ENCODE measurements at regions not wholly inside any gene's neighbourhood (a gene's known extent, or its start where the extent isn't known, plus 50 kb on each side); places are given as distances from the start of the nearest gene placed in this dataset.

DNA sequence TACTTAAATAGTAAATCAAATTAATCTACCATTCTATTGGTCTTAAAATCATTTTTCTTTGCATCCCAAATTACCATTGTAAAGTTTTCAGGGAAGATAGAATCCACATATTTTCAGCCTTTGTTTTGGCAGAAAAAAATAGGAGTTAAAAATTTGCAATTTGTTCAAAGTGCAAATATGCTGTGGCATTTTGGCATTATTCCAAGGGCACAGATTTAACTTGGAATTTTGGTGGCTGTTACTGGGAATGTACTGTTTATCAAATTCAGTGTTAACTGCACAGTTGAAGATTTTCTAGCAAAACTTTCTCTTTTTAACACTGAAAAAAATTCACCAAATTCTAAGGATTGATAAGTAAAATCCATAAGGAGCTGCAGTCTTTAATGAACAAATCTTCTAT lies 151.0 kb upstream of the HDAC9 start:
- dilution Hi-C loops (cut with MboI; ENCODE audit: extremely low pct_ligation_motif_present, low sequenced_read_pairs) (no loop called here), intact Hi-C loops (cut with micrococcal nuclease) (loop anchor here (10.0 kb wide), 1 partner anchor 1040 kb away; no protein-coding TSS in a partner anchor)
- DNase-seq (ENCODE audit: low read depth, low spot score) (no peak), FAIRE-seq (no peak)
- POLR2A ChIA-PET, result no interaction called here
- H4K20me1 ChIP-seq (replicated peaks; ENCODE audit: control insufficient read depth, extremely low read depth, insufficient read depth, low read length), result no peaks in the 10 kb centered on the region
- H3K79me2 ChIP-seq (ENCODE audit: control insufficient read depth, insufficient read depth, low read length), result no peaks in the 10 kb centered on the region
- no peaks in the 10 kb centered on the region for H3K9me1 ChIP-seq (replicated peaks; ENCODE audit: control insufficient read depth, extremely low read depth, insufficient read depth, low read length)
- H2AFZ ChIP-seq (ENCODE audit: low read depth, low read length), result no peak overlapping the region
- H3K27me3 ChIP-seq (ENCODE audit: control insufficient read depth in 2 of 2, insufficient read depth in 2 of 2, low read length in 2 of 2), result no peaks in the 10 kb centered on the region
- no peaks in the 10 kb centered on the region for H3K36me3 ChIP-seq (ENCODE audit: control insufficient read depth in 2 of 2, extremely low read depth in 1 of 2, insufficient read depth in 2 of 2, low read length in 2 of 2)
- BruUV-seq (replicated peaks), result no TSS peak
- TF ChIP-seq POLR2AphosphoS5 (IDR thresholded peaks at IDR 0.05; ENCODE audit: insufficient read depth, low read depth, low read length) (no peak), EZH2 (IDR thresholded peaks at IDR 0.05; ENCODE audit: borderline replicate concordance, low read depth, low read length, severe bottlenecking) (no peak), GATA2 (IDR thresholded peaks at IDR 0.05; ENCODE audit: insufficient read depth, insufficient read length, low read depth, low read length) (no peak), FOS (IDR thresholded peaks at IDR 0.05; ENCODE audit: borderline replicate concordance, insufficient read depth, low read length) (no peak), MYC (IDR thresholded peaks at IDR 0.05; ENCODE audit: low read depth, low read length) (no peak), JUN (IDR thresholded peaks at IDR 0.05; ENCODE audit: borderline replicate concordance, insufficient read depth, insufficient read length, low read depth) (no peak), POLR2A (IDR thresholded peaks at IDR 0.05; ENCODE audit: low read depth, low read length) (no peak)
- TF ChIP-seq, protein P1, sequence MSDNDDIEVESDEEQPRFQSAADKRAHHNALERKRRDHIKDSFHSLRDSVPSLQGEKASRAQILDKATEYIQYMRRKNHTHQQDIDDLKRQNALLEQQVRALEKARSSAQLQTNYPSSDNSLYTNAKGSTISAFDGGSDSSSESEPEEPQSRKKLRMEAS (IDR thresholded peaks at IDR 0.05; ENCODE audit: insufficient read depth, insufficient read length), result no peak
- TF ChIP-seq, protein P2, sequence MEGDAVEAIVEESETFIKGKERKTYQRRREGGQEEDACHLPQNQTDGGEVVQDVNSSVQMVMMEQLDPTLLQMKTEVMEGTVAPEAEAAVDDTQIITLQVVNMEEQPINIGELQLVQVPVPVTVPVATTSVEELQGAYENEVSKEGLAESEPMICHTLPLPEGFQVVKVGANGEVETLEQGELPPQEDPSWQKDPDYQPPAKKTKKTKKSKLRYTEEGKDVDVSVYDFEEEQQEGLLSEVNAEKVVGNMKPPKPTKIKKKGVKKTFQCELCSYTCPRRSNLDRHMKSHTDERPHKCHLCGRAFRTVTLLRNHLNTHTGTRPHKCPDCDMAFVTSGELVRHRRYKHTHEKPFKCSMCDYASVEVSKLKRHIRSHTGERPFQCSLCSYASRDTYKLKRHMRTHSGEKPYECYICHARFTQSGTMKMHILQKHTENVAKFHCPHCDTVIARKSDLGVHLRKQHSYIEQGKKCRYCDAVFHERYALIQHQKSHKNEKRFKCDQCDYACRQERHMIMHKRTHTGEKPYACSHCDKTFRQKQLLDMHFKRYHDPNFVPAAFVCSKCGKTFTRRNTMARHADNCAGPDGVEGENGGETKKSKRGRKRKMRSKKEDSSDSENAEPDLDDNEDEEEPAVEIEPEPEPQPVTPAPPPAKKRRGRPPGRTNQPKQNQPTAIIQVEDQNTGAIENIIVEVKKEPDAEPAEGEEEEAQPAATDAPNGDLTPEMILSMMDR (IDR thresholded peaks at IDR 0.05; ENCODE audit: extremely low read depth in 1 of 2, insufficient read depth in 1 of 2, low read depth in 1 of 2, low read length in 2 of 2), result no peak
- H3K4me3 ChIP-seq (replicated peaks in 1 of 3; ENCODE audit: insufficient read depth in 1 of 3, low read depth in 1 of 3, low read length in 3 of 3), result no peak overlapping the region
- no peak overlapping the region for H3K9ac ChIP-seq (replicated peaks; ENCODE audit: extremely low read depth, insufficient read depth, low read length)
- H3K27ac ChIP-seq (ENCODE audit: insufficient read depth, low read depth, low read length), result no peak overlapping the region
- no peak overlapping the region for H3K4me2 ChIP-seq (ENCODE audit: insufficient read depth, low read length)
- no peaks in the 10 kb centered on the region for H3K9me3 ChIP-seq (replicated peaks; ENCODE audit: control insufficient read depth, insufficient read depth, low read length)
- H3K4me1 ChIP-seq (ENCODE audit: control insufficient read depth, extremely low read depth, insufficient read depth, low read length), result no peaks in the 10 kb centered on the region
- CTCF ChIA-PET, result interaction anchor here (1.0 to 10.8 kb wide), 15 partner anchors 8 to 1362 kb away, joined by 3 to 331 read pairs (median 6); no protein-coding TSS in a partner anchor

Measured in endothelial cell of umbilical vein (primary cell).